Endothelial cell of umbilical vein (primary cell): ENCODE measurements at regions not wholly inside any gene's neighbourhood (a gene's known extent, or its start where the extent isn't known, plus 50 kb on each side); places are given as distances from the start of the nearest gene placed in this dataset.

Source experiments
- CTCF ChIP-seq, 2 donors: IDR thresholded peaks; 1 replicate in 1 of 2; 2 replicates in 1 of 2; pipeline ENCODE4 v1.5.1; 2011; ENCODE audit warnings: low read length in 2 of 2, mild to moderate bottlenecking in 2 of 2, moderate library complexity in 2 of 2, control low read depth in 1 of 2, inconsistent platforms in 1 of 2, low read depth in 1 of 2; ENCODE audit not compliant: insufficient read depth in 1 of 2; ENCODE audit errors: extremely low read depth in 1 of 2
- EZH2 ChIP-seq: IDR thresholded peaks from 2 replicates; pipeline ENCODE4 v1.6.1; 2012; ENCODE audit warnings: borderline replicate concordance, low read depth, mild to moderate bottlenecking, moderate library complexity, low read length, inconsistent platforms; ENCODE audit not compliant: severe bottlenecking
- FOS ChIP-seq: IDR thresholded peaks from 2 replicates; pipeline ENCODE4 v1.6.1; 2011; ENCODE audit warnings: mild to moderate bottlenecking, low read length, moderate library complexity, borderline replicate concordance; ENCODE audit not compliant: insufficient read depth
- GATA2 ChIP-seq: IDR thresholded peaks from 2 replicates; pipeline ENCODE4 v1.7.0; 2011; ENCODE audit warnings: low read depth, mild to moderate bottlenecking, moderate library complexity, mixed read lengths, low read length; ENCODE audit not compliant: insufficient read length, insufficient read depth
- JUN ChIP-seq: IDR thresholded peaks from 2 replicates; pipeline ENCODE4 v1.6.1; 2011; ENCODE audit warnings: borderline replicate concordance, low read depth; ENCODE audit not compliant: insufficient read length, insufficient read depth
- MAX ChIP-seq: IDR thresholded peaks from 2 replicates; pipeline ENCODE4 v1.6.1; 2011; ENCODE audit not compliant: insufficient read depth, insufficient read length
- MYC ChIP-seq: IDR thresholded peaks from one replicate; pipeline ENCODE4 v1.6.1; 2011; ENCODE audit warnings: mild to moderate bottlenecking, low read depth, low read length
- POLR2A ChIP-seq: IDR thresholded peaks from 2 replicates; pipeline ENCODE4 v1.6.1; 2012; ENCODE audit warnings: low read depth, mild to moderate bottlenecking, control low read depth, low read length
- POLR2AphosphoS5 ChIP-seq: IDR thresholded peaks from 2 replicates; pipeline ENCODE4 v1.6.1; 2012; ENCODE audit warnings: low read depth, mild to moderate bottlenecking, control low read depth, low read length, moderate library complexity; ENCODE audit not compliant: insufficient read depth

GRCh38 chr13:57877601-57878000 lies 246.1 kb downstream of the PCDH17 start:
- TF ChIP-seq EZH2: no peak
- no peak for TF ChIP-seq POLR2A
- TF ChIP-seq CTCF (IDR thresholded peaks at IDR 0.05; ENCODE audit: extremely low read depth in 1 of 2, insufficient read depth in 1 of 2, low read depth in 1 of 2, low read length in 2 of 2): no peak
- no peak for TF ChIP-seq MAX
- TF ChIP-seq POLR2AphosphoS5: no peak
- no peak for TF ChIP-seq MYC
- TF ChIP-seq GATA2: no peak
- TF ChIP-seq FOS: no peak
- no peak for TF ChIP-seq JUN
